ENCODE measurements at regions not wholly inside any gene's neighbourhood (a gene's known extent, or its start where the extent isn't known, plus 50 kb on each side); places are given as distances from the start of the nearest gene placed in this dataset.
"Not testable (repeated sequence)": the region's sequence is repeated elsewhere in the genome, so short reads cannot be mapped to it uniquely, and the experiment has no call there.

DNA sequence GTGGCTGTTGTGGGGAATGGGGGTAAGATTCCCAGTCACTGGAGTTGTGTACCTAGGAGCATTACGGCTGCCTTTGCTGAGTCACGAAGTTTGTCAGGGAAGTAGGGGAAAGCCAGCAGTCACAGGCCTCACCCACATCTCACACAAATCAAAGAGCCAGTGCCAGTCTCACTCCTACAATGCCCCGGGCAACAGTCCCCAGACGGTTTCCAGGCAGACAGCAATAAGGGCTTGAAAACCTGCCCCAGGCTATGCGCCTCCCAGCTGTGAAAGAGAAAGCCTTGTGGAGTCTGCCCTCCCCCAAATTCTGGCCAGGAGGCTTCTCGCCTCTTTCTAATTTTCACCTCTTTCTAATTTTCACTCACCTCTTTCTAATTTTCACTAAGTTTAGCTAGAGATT, 142.3 kb upstream of the EDNRB start:
- no peak for DNase-seq

DNA sequence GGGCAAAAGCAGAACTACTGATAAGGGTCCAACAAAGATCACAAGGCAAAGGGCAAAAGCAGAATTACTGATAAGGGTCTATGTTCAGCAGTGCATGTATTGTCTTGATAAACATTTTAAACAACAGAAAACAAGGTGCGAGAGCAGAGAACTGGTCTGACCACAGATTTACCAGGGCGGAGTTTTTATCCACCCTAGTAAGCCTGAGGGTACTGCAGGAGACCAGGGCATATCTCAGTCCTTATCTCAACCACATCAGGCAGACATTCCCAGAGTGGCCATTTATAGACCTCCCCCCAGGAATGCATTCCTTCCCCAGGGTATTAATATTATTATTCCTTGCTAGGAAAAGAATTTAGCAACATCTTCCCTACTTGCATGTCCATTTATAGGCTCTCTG, 138.2 kb upstream of the EDNRB start:
- DNase-seq = not testable (repeated sequence)

DNA sequence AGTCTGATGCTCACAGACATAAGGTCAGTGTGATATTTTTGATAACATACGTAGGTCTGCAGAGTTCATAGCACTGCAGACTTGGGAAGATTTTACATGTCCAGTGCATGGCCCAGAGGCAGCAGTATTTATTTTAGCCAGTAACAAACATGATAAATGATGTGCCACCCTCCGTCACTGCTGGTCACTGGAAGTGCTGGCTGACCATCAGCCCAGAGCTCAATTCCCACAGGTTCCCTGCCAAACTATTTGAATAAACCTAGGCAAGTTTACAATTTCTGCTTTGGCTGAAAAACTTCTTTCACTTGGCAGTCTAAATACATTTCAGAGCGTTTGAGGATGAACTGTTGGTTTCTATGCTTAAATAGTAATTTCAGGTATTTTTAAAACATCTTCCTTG, 135.5 kb upstream of the EDNRB start:
- no peak for DNase-seq

GRCh38 chr13:78047151-78047550, 128.5 kb upstream of the EDNRB start:
- DNase-seq = no peak

GRCh38 chr13:78046331-78046730, 127.7 kb upstream of the EDNRB start:
- DNase-seq = no peak

GRCh38 chr13:78045916-78046315, 127.3 kb upstream of the EDNRB start:
- DNase-seq = no peak

GRCh38 chr13:78041366-78041765, 122.7 kb upstream of the EDNRB start:
- DNase-seq = not testable (repeated sequence)

GRCh38 chr13:78040205-78040830, 121.7 kb upstream of the EDNRB start:
- DNase-seq = no peak

- DNase-seq = no peak
These were observed 118.2 kb upstream of the EDNRB start for GRCh38 chr13:78036841-78037240.

DNA sequence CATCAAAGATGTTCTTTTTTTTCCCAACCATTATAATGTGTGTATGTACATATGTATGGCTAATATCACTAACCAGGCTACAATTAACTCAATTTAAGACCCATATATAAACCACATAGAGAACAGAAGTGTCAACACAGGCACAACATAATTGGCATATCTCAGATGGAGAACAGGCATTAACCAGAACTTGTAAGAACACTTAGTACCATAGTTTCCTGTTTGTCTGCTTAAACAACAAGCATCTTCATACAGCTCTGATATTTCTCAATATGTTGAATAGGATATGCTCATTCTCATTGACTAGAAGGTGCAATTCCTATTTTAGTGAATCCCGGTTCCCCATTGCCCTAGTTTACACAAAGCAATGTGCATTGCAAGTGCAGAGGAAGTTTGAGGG, 116.9 kb upstream of the EDNRB start:
- DNase-seq = no peak

- no peak for DNase-seq
These were observed 114.9 kb upstream of the EDNRB start for GRCh38 chr13:78033509-78033908.

GRCh38 chr13:78032132-78032531, 113.5 kb upstream of the EDNRB start:
- no peak for DNase-seq

DNA sequence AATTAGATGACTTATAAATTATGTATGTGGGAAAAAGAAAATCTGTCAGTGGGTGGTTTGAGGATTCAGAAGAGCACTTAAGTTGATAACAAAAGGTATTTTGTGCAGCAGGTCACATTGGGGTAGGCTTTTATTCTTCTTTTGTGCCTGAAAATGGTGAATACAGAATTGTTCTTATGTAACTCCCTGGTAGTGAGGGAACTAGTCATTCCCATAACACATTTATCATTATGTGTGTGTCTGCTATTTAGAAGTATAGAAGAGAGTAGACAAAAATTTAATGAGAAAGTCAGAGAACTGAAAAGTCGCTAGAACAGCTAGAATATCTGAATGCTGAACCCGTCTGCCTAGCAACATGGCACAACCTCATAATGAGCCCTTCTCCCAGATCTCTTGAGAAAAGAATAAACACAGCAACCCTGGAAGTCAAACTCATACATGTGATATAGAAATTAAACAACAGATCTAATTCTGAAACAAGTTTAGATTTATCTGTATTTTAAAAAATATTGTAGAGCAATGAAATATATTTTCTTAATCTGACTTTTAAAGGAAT, 111.8 kb upstream of the EDNRB start:
- DNase-seq = no peak

- no peak for DNase-seq
These were observed 111.3 kb upstream of the EDNRB start for GRCh38 chr13:78029901-78030300.

DNA sequence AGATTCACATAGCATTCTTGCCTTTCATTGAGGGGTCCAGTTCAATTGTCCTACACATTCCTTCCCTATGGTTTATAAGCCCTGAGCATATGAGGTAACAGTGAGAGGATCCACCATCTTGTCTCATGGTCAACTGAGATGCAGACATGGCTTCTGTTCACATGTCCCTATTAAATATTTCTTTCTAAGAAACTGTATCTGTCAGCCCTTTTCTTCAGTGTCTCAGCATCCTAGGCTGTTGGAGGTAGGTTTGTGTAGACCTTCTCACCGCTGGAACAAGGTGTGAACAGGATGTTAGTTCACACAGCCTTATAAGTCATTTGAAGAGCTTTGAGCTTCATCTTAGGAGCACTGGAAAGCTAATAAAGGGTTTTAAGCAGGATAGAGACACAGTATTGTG, 110.3 kb upstream of the EDNRB start:
- no peak for DNase-seq

DNA sequence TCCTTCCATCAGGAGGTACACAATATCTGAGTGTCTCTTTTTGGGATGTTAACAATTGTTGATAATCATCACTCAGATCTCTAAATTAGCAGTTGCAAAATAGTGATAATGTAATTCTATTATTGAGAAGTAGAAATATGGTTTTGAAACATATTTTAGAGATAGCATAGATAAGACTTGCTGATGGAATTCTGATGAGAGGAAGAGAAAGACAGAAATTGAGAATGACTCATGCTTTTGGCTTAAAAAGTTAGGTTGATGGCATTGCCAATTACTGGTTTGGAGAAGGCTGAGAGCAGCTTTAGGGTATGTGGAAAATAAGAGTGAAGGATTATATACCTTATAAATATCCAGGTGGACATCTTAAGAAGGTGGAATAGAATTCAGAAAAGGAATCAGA, 106.4 kb upstream of the EDNRB start:
- no peak for DNase-seq

DNA sequence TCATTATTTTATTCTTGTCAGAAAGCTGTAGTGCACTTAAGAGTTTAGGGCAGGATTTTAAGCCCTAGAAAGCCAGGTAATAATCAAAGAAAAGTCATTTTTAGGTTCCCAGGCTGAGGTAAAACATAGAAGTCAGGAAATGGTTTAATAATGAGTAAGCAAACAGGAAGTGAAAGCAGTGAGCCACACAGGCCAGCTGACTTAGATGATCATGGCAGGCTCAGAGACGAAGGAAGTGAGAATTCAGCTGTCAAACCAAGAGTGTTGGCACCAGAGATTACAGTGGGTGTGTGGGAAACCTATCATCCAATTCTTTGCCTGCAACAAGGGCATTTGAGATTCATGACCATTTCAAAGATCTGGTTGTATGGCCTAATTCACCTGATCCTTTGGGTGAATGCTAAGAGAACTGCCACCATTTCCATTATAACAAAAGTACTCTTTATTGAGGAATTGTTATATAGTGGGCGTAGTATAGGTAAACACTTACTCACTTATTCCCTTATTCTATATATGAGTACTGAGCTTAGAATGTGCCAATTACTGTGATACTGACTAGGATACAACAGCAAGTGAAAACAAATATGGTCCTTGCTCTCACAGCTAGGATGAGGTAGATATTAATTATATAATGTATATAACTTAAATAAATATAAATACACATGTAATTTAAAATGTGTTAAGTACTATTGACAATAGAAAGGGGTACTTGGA, 103.7 kb upstream of the EDNRB start:
- no peak for DNase-seq

GRCh38 chr13:78020861-78021260, 102.2 kb upstream of the EDNRB start:
- DNase-seq = no peak

- DNase-seq = no peak
These were observed 97.2 kb upstream of the EDNRB start for GRCh38 chr13:78015782-78016181.

DNA sequence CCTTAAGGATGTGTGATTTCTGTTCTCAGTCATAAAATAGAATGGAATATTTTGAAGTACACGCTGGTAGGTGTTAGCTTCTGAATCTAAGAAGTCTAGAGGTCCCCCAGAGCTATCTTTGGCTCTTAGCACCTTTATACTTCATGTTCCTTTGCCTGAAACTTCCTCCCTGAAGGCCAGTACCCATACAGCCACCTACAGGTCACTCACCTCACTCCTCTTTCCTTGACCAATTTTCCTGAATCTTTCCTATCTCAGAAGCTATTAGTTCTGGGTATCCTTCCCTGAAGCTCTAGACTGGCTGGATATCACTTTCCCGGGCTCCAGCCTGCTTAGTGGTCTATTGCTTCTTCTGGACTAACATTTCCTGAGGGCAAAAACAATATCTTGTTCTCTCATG, 93.4 kb upstream of the EDNRB start:
- no peak for DNase-seq

- no peak for DNase-seq
These were observed 86.2 kb upstream of the EDNRB start for GRCh38 chr13:78004821-78005220.

DNA sequence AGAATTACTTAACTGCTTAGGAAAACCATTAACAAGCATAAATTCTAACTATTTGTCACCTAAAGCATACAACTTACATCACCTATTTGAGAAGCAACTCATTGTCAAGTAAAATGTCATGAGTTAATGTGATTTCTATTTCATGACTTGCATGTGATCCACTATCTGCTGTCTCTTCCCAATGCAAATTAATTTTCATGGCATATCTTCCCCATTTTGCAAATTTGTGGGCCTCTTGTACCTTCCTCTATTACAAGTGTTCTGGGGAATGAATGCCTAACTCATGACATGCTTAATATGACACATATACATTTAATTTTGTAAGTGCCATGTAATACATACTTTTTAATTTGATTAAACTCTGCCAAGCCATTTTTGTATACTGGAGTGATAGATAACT, 81.1 kb upstream of the EDNRB start:
- DNase-seq = no peak

DNA sequence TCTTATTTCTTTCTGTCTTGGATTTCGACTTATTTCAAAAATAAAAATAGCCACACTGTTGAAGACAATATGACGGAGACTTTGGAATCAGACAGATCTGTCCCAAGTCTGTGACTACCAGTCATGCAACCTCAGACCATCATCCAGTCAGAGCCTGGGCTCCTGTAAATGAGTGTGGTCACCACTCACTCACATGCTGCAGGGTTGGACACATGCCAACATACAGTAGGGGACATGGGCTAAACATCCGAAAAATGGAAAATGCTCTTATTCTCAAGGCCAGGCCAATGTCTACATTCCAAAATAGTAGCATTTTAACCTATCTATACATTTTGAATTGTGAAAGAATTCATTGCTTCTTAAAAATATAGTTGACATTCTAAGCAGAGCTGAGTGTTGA, 75.5 kb upstream of the EDNRB start:
- no peak for DNase-seq

- no peak for DNase-seq
These were observed 72.4 kb upstream of the EDNRB start for GRCh38 chr13:77991003-77991402.

DNA sequence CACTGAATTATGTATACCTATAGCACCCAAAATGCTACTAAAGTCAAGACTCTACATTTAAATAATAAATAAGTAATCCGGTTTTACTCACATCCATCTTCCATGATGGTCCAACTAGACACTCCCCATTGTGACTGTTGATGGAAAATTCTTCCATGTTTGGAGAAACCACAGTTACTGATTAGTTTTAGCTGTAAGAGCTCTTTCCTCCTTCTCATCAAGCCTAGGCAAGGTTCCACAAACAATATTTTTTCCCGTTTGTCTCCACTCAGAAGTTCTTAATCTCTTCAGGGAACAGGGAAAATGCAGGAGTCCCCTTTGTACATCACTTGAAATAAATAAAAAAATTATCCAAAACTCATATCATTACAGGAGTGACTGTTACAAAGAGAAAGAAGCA, 70.7 kb upstream of the EDNRB start:
- DNase-seq = no peak

Data from SHP77 treated with DMSO at 0.1 percent for 48 hours (cell line).